NCI-H446 treated with DMSO at 0.1 percent for 48 hours (cell line): ENCODE measurements at regions not wholly inside any gene's neighbourhood (a gene's known extent, or its start where the extent isn't known, plus 50 kb on each side); places are given as distances from the start of the nearest gene placed in this dataset.
"Not testable (repeated sequence)": the region's sequence is repeated elsewhere in the genome, so short reads cannot be mapped to it uniquely, and the experiment has no call there.

Experiments used
- DNase-seq: peaks from one replicate; lab custom pipeline; 2025; lab: John Stamatoyannopoulos, UW

- no peak for DNase-seq
Observed at GRCh38 chr5:159644053-159644452, 272.2 kb upstream of the ADRA1B start.

GRCh38 chr5:159645179-159645846 lies 271.0 kb upstream of the ADRA1B start:
- no peak for DNase-seq

- DNase-seq, result no peak
Observed at GRCh38 chr5:159650803-159651202, 265.5 kb upstream of the ADRA1B start.

GRCh38 chr5:159655757-159656409 lies 260.4 kb upstream of the ADRA1B start:
- DNase-seq, result no peak

GRCh38 chr5:159657298-159657697 lies 259.0 kb upstream of the ADRA1B start:
- DNase-seq, result no peak

GRCh38 chr5:159657771-159658170 lies 258.5 kb upstream of the ADRA1B start:
- DNase-seq, result no peak

- no peak for DNase-seq
Observed at GRCh38 chr5:159658266-159658925, 257.9 kb upstream of the ADRA1B start.

- DNase-seq, result no peak
Observed at GRCh38 chr5:159660401-159660800, 255.9 kb upstream of the ADRA1B start.

GRCh38 chr5:159663986-159664385 lies 252.3 kb upstream of the ADRA1B start:
- no peak for DNase-seq

GRCh38 chr5:159667286-159667685 lies 249.0 kb upstream of the ADRA1B start:
- no peak for DNase-seq

GRCh38 chr5:159668556-159668955 lies 247.7 kb upstream of the ADRA1B start:
- no peak for DNase-seq

GRCh38 chr5:159669559-159669958 lies 246.7 kb upstream of the ADRA1B start:
- DNase-seq, result no peak

- no peak for DNase-seq
Observed at GRCh38 chr5:159671886-159672285, 244.4 kb upstream of the ADRA1B start.

- DNase-seq, result no peak
Observed at GRCh38 chr5:159673538-159673937, 242.7 kb upstream of the ADRA1B start.

- no peak for DNase-seq
Observed at GRCh38 chr5:159678657-159679392, 237.5 kb upstream of the ADRA1B start.

GRCh38 chr5:159680095-159680494 lies 236.2 kb upstream of the ADRA1B start:
- DNase-seq, result no peak

- DNase-seq, result no peak
Observed at GRCh38 chr5:159681661-159682060, 234.6 kb upstream of the ADRA1B start.

GRCh38 chr5:159682623-159683022 lies 233.7 kb upstream of the ADRA1B start:
- no peak for DNase-seq

GRCh38 chr5:159687892-159688291 lies 228.4 kb upstream of the ADRA1B start:
- DNase-seq, result not testable (repeated sequence)

GRCh38 chr5:159695741-159696294 lies 220.5 kb upstream of the ADRA1B start:
- no peak for DNase-seq

- DNase-seq, result no peak
Observed at GRCh38 chr5:159697530-159697929, 218.8 kb upstream of the ADRA1B start.

- no peak for DNase-seq
Observed at GRCh38 chr5:159698322-159698721, 218.0 kb upstream of the ADRA1B start.
